RWPE1 (cell line): ENCODE measurements at regions not wholly inside any gene's neighbourhood (a gene's known extent, or its start where the extent isn't known, plus 50 kb on each side); places are given as distances from the start of the nearest gene placed in this dataset.
"Not testable (repeated sequence)": the region's sequence is repeated elsewhere in the genome, so short reads cannot be mapped to it uniquely, and the experiment has no call there.

Experiments used
- CTCF ChIA-PET: fragments of 350-600 bp; sonication (Branson Sonifier 250); formaldehyde crosslinking; extraction: SDS; loops from one replicate; lab custom pipeline; 2021; lab: Yijun Ruan, JAX
- POLR2A ChIA-PET: fragments of 400-600 bp; formaldehyde crosslinking; extraction: SDS; loops from one replicate; lab custom pipeline; 2020; ENCODE audit warnings: antibody characterized with exemption; ENCODE audit not compliant: low non-redundant PET; lab: Yijun Ruan, JAX
- DNase-seq: peaks from one replicate; pipeline ENCODE4 v3.0.0; 2012; ENCODE audit warnings: low spot score
- H3K27ac ChIP-seq: fragments of 450-650 bp; 2 replicates; pipeline ENCODE4 v1.5.1; 2017
- CTCF ChIP-seq: fragments of 450-650 bp; conservative IDR thresholded peaks from 2 replicates; pipeline ENCODE4 v1.5.1; 2017; ENCODE audit warnings: low read depth, mild to moderate bottlenecking

- POLR2A ChIA-PET: no interaction called here
- no peak for TF ChIP-seq CTCF
- H3K27ac ChIP-seq: no peak overlapping the region
- CTCF ChIA-PET: interaction anchor here (0.6 kb wide), 3 partner anchors 54 to 581 kb away, joined by 3 to 11 read pairs (median 4); no protein-coding TSS in a partner anchor
- DNase-seq: no peak
Observed at GRCh38 chr5:174945853-174946252, 221.5 kb downstream of the MSX2 start.

GRCh38 chr5:174943785-174944184 lies 219.4 kb downstream of the MSX2 start:
- DNase-seq: no peak
- TF ChIP-seq CTCF: no peak
- no peak overlapping the region for H3K27ac ChIP-seq
- POLR2A ChIA-PET: no interaction called here
- CTCF ChIA-PET: no interaction called here

GRCh38 chr5:174943002-174943401 lies 218.6 kb downstream of the MSX2 start:
- H3K27ac ChIP-seq, DNase-seq, POLR2A ChIA-PET, CTCF ChIA-PET: not testable (repeated sequence)

GRCh38 chr5:174937201-174938123 lies 213.1 kb downstream of the MSX2 start:
- ChIA-PET POLR2A (no interaction called here), CTCF (interaction anchor here (0.7 to 1.3 kb wide), 3 partner anchors 10 to 527 kb away, joined by 3 to 4 read pairs (median 3); no protein-coding TSS in a partner anchor)
- no peak for TF ChIP-seq CTCF
- no peak for DNase-seq
- no peak overlapping the region for H3K27ac ChIP-seq

- ChIA-PET POLR2A (no interaction called here), CTCF (interaction anchor here (0.6 to 1.7 kb wide), 9 partner anchors 12 to 618 kb away, joined by 3 to 6 read pairs (median 3); no protein-coding TSS in a partner anchor)
- peak; percentile 98 for TF ChIP-seq CTCF
- peak; percentile 84 for DNase-seq
- no peak overlapping the region for H3K27ac ChIP-seq
Observed at GRCh38 chr5:174935854-174936474, 211.6 kb downstream of the MSX2 start.

GRCh38 chr5:174931033-174931432 lies 206.7 kb downstream of the MSX2 start:
- CTCF ChIA-PET, DNase-seq, H3K27ac ChIP-seq, POLR2A ChIA-PET: not testable (repeated sequence)

GRCh38 chr5:174925586-174925985 lies 201.2 kb downstream of the MSX2 start:
- CTCF ChIA-PET: interaction anchor here (0.7 kb wide), 3 partner anchors 150 to 519 kb away, joined by 4 to 6 read pairs (median 6); no protein-coding TSS in a partner anchor
- POLR2A ChIA-PET: no interaction called here
- H3K27ac ChIP-seq: no peak overlapping the region
- TF ChIP-seq CTCF: no peak
- DNase-seq: no peak
